Nephron progenitor cell (in vitro differentiated cells): ENCODE measurements at regions not wholly inside any gene's neighbourhood (a gene's known extent, or its start where the extent isn't known, plus 50 kb on each side); places are given as distances from the start of the nearest gene placed in this dataset.
A peak's percentile ranks its signal among the peaks of the same experiment; 100 is the strongest.

Source experiments
- DNase-seq: peaks from one replicate; pipeline ENCODE4 v3.0.0; 2021
- H3K27ac Mint-ChIP-seq: 2 replicates; pipeline ENCODE4 v1.8.0; 2021; ENCODE audit warnings: mild to moderate bottlenecking, moderate library complexity, mixed read lengths
- H3K27me3 Mint-ChIP-seq: 2 replicates; pipeline ENCODE4 v1.8.0; 2021; ENCODE audit warnings: mild to moderate bottlenecking, low read depth, mixed read lengths; ENCODE audit not compliant: poor library complexity
- H3K36me3 Mint-ChIP-seq: 2 replicates; pipeline ENCODE4 v1.8.0; 2021; ENCODE audit warnings: low read depth, mixed read lengths
- H3K4me1 Mint-ChIP-seq: 2 replicates; pipeline ENCODE4 v1.8.0; 2021; ENCODE audit warnings: mixed read lengths
- H3K4me3 Mint-ChIP-seq: 2 replicates; pipeline ENCODE4 v1.8.0; 2021; ENCODE audit warnings: mild to moderate bottlenecking, moderate library complexity, mixed read lengths
- H3K9me3 Mint-ChIP-seq: 2 replicates; pipeline ENCODE4 v1.8.0; 2021; ENCODE audit warnings: mild to moderate bottlenecking, moderate library complexity, mixed read lengths
- TF ChIP-seq, protein P1 (sequence below): fragments of 200-600 bp; sonication (generic); IDR thresholded peaks from 2 replicates; pipeline ENCODE4 v1.5.0; 2021; ENCODE audit warnings: antibody characterized with exemption

DNA sequence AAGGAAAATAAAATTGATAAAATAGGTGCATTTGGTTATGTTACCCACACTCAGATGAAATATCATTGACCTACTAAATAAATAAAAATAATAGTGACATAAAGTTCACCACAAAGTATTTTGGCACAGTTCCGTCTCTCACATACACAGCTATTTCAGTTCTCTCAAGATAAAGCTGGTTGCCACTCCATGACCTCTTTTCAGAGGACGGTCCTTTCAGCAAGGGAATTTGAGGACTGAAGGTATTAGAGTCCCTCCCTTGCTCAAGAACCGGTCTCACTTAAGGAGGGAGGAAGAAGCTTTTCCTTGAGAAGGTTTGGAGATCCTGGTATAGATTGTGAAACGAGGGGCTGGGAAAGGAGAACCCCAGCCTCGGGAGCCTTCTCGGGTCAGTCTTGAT lies 285.5 kb upstream of the CFAP20DC start:
- Mint-ChIP-seq H3K27me3 (no peaks in the 10 kb centered on the region), H3K9me3 (peaks cover 18% of the 10 kb centered on the region), H3K36me3 (peaks cover 4% of the 10 kb centered on the region), H3K27ac (no peak overlapping the region), H3K4me1 (peaks cover 9% of the 10 kb centered on the region), H3K4me3 (no peak overlapping the region)
- DNase-seq = no peak
- TF ChIP-seq, protein P1, sequence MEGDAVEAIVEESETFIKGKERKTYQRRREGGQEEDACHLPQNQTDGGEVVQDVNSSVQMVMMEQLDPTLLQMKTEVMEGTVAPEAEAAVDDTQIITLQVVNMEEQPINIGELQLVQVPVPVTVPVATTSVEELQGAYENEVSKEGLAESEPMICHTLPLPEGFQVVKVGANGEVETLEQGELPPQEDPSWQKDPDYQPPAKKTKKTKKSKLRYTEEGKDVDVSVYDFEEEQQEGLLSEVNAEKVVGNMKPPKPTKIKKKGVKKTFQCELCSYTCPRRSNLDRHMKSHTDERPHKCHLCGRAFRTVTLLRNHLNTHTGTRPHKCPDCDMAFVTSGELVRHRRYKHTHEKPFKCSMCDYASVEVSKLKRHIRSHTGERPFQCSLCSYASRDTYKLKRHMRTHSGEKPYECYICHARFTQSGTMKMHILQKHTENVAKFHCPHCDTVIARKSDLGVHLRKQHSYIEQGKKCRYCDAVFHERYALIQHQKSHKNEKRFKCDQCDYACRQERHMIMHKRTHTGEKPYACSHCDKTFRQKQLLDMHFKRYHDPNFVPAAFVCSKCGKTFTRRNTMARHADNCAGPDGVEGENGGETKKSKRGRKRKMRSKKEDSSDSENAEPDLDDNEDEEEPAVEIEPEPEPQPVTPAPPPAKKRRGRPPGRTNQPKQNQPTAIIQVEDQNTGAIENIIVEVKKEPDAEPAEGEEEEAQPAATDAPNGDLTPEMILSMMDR = no peak

DNA sequence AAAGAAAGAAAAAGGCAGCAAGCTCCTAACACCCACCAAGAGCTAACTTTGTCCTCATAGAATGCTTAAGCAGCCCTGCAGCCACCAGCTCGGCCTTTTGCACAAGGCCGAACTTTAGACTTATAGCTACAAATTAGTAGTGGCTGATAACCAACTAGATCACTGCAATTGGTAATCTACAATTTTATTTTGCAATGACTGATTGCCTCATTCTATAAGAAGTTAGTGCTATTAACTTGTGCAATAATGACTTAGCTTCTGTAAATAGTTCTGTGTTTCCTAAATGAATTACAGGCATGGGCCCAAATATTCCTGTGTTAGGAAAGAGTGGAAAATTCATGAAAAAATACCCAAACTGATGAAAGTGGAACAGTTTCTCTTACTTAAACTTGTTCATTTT lies 284.8 kb upstream of the CFAP20DC start:
- Mint-ChIP-seq H3K36me3 (peaks cover 4% of the 10 kb centered on the region), H3K4me1 (peaks cover 1% of the 10 kb centered on the region)
- DNase-seq = no peak

DNA sequence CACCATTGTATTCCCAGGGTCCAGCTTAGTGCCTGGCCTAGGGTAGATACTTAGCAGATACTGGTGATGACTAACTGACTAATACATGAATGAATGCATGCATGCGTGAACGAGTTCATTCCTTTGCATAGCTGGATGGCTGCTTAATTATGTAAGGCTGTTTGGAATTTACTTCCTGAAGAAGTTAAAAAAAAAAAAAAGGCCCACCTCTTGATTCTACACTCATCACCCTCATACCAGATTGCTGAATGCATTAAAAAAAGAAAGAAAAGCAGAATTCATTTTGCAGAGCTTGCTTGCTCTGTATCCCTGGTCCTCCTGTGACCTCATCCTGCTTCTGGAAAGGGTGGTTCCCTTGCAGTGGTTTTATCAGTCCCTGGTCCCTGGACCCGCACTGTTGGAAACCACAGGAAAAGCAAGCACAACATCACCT lies 277.6 kb upstream of the CFAP20DC start:
- TF ChIP-seq, protein P1 = no peak
- Mint-ChIP-seq H3K36me3 (no peaks in the 10 kb centered on the region), H3K9me3 (peaks cover 7% of the 10 kb centered on the region), H3K27me3 (no peaks in the 10 kb centered on the region), H3K27ac (no peak overlapping the region), H3K4me1 (peaks cover 9% of the 10 kb centered on the region), H3K4me3 (no peak overlapping the region)
- DNase-seq = no peak

More for the DNA sequence above, 284.8 kb upstream of the CFAP20DC start:
- Mint-ChIP-seq H3K27me3 (no peaks in the 10 kb centered on the region), H3K9me3 (peaks cover 18% of the 10 kb centered on the region), H3K4me3 (no peak overlapping the region), H3K27ac (no peak overlapping the region)
- TF ChIP-seq, protein P1 = no peak

DNA sequence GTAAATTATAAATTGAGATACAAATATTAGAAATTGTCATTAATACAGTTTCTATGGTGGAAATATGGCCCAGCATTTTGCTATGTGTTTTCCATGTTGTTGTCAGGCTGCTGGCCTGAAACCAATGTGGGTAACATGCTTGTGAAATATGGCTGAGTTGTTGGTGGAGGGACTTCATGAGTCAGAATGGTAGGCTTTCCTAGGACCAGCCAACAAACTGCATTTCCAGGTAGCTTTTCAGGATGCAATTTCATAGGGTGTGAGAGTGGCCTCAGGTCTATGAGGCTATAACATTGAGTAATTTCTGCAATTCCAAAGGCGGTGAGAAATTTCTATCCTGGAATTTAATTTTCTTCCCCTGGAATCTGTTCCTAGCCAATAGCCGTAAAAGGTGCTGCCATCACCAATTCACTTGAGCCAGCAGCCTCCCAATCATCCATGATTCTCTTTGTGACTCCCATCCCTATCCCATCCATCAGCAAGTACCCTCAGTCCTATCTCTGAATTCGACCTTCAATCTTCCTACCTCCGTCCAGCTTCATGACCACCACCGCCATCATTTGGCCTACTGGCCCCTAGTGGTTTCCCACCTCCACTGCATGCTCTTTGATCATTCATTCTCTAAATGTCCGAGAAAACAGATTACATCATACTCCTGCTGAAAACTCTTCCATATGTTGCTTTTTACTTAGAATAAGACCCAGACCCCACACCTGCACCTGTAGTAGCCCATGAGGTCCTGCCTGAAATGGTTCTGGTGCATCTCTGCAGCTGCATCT lies 276.6 kb upstream of the CFAP20DC start:
- Mint-ChIP-seq H3K27me3 (no peaks in the 10 kb centered on the region), H3K4me1 (peaks cover 15% of the 10 kb centered on the region), H3K36me3 (no peaks in the 10 kb centered on the region), H3K27ac (no peak overlapping the region), H3K9me3 (peaks cover 3% of the 10 kb centered on the region), H3K4me3 (no peak overlapping the region)
- DNase-seq = no peak
- TF ChIP-seq, protein P1 = peak; percentile 32

DNA sequence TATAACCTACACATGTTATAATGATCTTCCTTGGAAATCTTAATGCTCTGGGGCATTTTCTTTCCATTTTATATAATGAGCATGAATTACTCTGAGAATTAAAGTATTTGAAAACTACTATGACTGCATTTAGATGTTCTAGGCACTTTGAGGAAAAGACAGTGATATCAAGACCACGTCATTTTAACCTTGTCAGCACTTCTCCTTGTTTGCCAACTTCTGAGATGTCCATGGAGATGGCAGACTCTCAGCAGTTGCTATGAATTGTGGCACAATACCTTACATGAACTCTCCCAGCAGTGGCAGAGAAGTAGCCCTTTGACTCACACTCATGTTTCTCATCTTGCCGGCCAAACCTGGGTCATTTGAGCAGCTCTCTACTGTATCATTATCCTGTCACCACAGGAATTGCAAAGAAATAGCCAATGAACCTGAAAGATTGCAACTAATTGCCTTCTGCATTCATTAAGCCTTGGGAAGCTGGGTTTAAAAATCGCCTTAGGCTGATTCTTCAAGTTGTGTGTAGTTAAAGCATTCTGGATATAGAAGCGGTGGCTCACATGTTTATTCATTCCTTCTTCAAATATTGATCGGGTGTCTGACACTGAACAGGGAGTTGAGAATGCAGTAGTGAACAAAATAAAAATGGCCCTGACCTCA lies 272.2 kb upstream of the CFAP20DC start:
- Mint-ChIP-seq H3K4me1 (peaks cover 28% of the 10 kb centered on the region), H3K36me3 (no peaks in the 10 kb centered on the region), H3K9me3 (peaks cover 3% of the 10 kb centered on the region), H3K27ac (no peak overlapping the region), H3K27me3 (no peaks in the 10 kb centered on the region), H3K4me3 (no peak overlapping the region)
- no peak for DNase-seq
- TF ChIP-seq, protein P1 = no peak
